ENCODE measurements at regions not wholly inside any gene's neighbourhood (a gene's known extent, or its start where the extent isn't known, plus 50 kb on each side); places are given as distances from the start of the nearest gene placed in this dataset.
"Not testable (repeated sequence)": the region's sequence is repeated elsewhere in the genome, so short reads cannot be mapped to it uniquely, and the experiment has no call there.

- DNase-seq (ENCODE audit: low read depth, low spot score): no peak
Observed at GRCh38 chr4:58064653-58065052, 954.5 kb upstream of the IGFBP7 start.

GRCh38 chr4:58063404-58064160 is 953.4 kb upstream of the IGFBP7 start:
- DNase-seq (ENCODE audit: low read depth, low spot score): no peak

DNA sequence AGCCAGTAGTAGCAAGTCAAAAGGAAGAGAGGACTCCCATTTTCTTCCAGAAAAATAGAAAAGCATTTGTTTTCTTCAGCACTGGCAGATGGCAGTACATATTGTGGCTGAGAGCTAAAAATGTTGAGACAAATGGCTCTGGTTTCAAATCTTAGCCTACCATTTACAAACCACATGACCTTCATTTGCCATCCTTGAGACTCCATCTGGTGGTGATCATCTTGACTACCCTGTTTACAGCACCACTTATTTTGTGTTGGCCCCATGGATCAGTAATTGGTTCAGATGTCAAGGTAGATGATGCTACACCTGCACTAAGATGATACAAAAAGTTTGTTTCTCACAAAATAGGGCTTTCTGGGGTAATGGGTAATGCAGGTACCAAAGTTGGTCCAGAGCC is 951.8 kb upstream of the IGFBP7 start:
- no peak for DNase-seq (ENCODE audit: low read depth, low spot score)

- no peak for DNase-seq (ENCODE audit: low read depth, low spot score)
Observed at GRCh38 chr4:58050439-58050838, 940.3 kb upstream of the IGFBP7 start.

DNA sequence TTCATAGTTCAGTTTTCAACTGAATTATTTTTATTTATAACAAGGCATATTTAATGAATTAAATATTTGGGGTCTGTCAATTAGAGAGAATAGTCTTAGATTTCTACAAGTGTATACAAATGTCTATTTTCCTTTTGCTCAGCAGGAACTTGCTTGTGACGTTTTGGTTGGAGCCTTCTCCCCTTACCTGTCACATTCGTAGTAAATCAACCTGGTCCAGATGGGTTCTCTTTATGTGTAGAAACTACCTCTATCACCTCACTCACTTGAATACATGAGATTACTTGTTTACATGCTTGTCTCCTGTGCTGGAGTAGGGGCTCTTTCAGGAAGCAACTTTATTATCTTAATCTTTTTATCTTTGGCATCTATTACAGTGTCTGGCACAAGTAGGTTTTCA is 938.3 kb upstream of the IGFBP7 start:
- no peak for DNase-seq (ENCODE audit: low read depth, low spot score)

- DNase-seq (ENCODE audit: low read depth, low spot score): no peak
Observed at GRCh38 chr4:58042176-58042575, 932.0 kb upstream of the IGFBP7 start.

DNA sequence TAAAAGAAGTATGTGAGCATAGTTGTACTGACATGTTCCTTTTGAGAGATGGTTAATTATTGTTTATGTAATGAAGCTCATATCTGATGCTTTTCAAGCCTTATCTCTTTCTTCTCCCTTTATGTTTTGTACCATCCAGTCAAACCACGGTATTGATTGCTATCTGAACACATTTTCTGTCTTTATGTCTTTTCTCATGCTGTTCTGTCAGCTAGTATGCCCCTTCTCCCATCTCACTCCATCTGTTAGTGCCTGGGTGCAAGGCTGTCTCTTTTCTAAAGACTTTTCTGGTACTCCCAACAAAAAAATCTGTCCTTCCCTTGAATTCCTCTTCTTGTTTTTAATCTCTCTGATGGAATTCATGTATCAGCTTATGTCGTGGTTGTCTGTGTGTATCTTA is 883.8 kb upstream of the IGFBP7 start:
- no peak for DNase-seq (ENCODE audit: low read depth, low spot score)

GRCh38 chr4:57989430-57989829 is 879.2 kb upstream of the IGFBP7 start:
- no peak for DNase-seq (ENCODE audit: low read depth, low spot score)

DNA sequence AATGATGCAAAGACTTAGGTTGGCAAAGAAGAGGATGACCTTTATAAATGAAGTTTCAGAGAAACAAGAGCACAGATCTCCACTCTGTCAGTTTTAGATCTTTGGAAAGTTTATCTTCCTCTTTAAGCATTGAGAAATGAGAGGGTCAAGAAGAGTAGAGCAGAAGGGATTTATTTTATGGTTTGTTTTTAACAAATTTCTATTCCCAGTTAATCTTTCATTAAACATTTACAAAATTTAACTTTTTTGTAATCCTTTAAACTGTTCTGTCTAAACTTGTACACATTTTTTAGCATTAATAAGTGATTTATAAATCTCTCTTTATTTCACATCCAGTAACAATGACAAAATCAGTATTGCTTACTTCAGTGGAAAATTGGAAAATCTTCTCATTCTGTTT is 875.0 kb upstream of the IGFBP7 start:
- DNase-seq (ENCODE audit: low read depth, low spot score): no peak

DNA sequence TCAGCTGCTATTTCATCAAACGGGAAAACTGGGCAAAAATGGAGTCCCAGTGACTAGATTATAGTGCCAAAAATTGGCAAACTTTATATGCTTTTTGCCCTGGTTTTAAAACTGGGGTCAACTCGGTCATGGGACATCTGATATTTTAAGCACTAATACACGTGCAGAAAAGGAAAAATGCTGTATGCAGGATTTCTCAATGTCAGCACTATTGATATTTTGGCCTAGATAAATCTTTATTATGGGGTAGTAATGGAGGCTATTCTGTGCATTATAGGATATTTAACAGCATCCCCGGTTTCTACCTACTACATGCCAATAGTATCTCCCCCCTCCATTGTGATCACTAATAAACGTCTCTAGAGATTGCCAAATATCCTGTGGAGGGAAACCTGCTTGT is 870.9 kb upstream of the IGFBP7 start:
- no peak for DNase-seq (ENCODE audit: low read depth, low spot score)

DNA sequence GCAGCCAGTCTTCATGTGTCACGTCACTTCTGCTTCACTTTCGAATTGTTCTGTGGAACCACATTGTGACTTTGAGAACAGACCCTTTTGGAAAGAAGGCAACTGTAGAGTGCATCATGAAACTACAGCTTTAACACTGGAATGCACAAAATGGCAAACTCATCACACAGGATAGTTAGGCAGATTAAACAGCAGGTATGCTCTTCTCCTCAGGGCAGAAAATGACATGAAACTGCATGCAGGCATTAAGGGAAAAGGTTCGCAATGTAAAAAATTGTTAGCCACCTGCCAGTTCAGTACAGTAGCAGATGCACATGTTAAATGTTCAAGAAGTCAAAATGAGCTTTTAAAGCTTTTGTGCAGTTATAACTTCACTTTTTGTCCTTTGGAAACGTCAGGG is 864.6 kb upstream of the IGFBP7 start:
- no peak for DNase-seq (ENCODE audit: low read depth, low spot score)

DNA sequence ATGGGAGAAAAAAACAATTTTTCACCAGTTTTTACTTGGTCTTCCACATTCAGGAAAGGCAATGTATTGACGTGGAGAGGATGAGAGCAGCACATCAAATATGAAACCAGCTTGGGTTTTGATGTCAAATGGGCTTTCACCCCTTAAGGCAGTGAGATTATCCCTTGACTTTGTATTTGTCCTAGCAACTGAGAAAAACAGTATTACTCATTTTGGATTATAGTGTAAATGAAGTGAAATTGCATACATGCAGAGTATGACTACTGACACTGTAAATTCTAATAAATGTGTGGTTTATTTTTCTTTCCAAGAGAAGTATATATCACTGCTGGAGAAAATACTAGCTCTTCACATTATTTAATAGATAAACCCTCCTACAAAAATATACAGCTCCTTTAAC is 863.6 kb upstream of the IGFBP7 start:
- DNase-seq (ENCODE audit: low read depth, low spot score): no peak

DNA sequence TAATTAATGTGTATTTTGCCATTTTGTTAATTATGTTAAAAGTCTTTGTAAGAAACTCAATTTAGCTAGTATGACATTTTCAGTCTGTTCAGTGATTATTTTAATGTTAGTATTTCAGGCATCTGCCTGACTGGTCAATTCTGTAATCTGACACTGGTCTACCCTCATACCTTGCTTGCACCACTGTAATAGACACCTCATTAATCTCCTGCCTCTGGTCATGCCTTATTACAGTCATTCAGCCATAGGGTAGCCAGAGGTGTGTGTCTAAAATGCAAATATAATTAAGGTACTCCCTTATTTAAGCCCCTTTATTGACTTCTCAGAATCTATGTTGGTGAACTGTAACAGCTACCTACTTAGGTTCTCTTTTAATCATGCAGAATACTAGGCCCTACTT is 861.1 kb upstream of the IGFBP7 start:
- no peak for DNase-seq (ENCODE audit: low read depth, low spot score)

- DNase-seq (ENCODE audit: low read depth, low spot score): no peak
Observed at GRCh38 chr4:57966987-57967760, 857.0 kb upstream of the IGFBP7 start.

DNA sequence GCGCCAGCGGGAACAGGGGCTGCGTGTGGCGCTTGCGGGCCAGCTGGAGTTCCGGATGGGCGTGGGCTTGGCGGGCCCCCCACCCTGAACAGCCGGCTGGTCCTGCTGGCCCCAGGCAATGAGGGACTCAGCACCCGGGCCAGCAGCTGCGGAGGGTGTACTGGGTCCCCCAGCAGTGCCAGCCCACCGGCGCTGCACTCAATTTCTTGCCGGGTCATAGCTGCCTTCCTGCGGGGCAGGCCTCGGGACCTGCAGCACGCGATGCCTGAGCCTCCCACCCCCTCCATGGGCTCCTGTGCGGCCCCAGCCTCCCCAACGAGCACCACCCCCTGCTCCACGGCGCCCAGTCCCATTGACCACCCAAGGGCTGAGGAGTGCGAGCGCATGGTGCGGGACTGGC is 855.2 kb upstream of the IGFBP7 start:
- not testable (repeated sequence) for DNase-seq (ENCODE audit: low read depth, low spot score)

GRCh38 chr4:57945298-57945697 is 835.1 kb upstream of the IGFBP7 start:
- no peak for DNase-seq (ENCODE audit: low read depth, low spot score)

- DNase-seq (ENCODE audit: low read depth, low spot score): no peak
Observed at GRCh38 chr4:57943682-57944081, 833.5 kb upstream of the IGFBP7 start.

GRCh38 chr4:57937326-57937725 is 827.1 kb upstream of the IGFBP7 start:
- not testable (repeated sequence) for DNase-seq (ENCODE audit: low read depth, low spot score)

GRCh38 chr4:57926311-57926710 is 816.1 kb upstream of the IGFBP7 start:
- no peak for DNase-seq (ENCODE audit: low read depth, low spot score)

- DNase-seq (ENCODE audit: low read depth, low spot score): no peak
Observed at GRCh38 chr4:57924951-57925350, 814.8 kb upstream of the IGFBP7 start.

- no peak for DNase-seq (ENCODE audit: low read depth, low spot score)
Observed at GRCh38 chr4:57916479-57916878, 806.3 kb upstream of the IGFBP7 start.

DNA sequence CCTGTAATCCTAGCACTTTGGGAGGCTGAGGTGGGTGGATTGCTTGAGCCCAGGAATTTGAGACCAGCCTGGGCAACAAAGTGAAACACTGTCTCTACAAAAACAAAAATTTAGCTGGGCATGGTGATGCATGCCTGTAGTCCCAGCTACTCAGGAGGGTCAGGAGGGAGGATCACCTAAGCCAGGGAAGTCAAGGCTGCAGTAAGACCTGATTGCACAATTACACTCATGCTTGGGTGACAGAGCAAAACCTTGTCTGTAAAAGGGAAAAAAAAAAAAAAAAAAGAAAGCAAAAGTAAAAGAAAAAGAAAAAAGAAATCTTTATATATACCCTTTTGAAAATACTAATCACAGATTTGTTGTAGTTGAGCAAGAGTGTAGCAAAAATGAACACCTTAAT is 801.0 kb upstream of the IGFBP7 start:
- no peak for DNase-seq (ENCODE audit: low read depth, low spot score)

DNA sequence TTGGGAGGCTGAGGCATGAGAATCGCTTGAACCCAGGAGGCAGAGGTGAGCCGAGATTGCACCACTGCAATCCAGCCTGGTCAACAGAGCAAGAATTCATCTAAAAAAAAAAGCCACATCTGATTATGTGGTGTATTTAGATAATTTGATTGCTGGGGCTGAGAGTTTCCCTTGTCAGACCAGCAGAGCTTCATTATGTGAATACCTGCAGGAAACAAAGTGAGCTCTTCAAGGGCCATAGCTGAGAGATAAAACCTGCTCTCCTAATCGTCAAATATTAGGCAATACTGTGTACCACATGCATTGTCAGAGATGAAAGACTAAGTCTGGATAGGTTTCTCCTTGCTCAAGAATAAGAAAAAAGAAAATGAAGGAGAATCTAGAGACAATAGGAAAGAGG is 800.0 kb upstream of the IGFBP7 start:
- DNase-seq (ENCODE audit: low read depth, low spot score): no peak

Data from smooth muscle cell of the brain vasculature (primary cell).